CD4-positive, alpha-beta memory T cell (primary cell): ENCODE measurements at regions not wholly inside any gene's neighbourhood (a gene's known extent, or its start where the extent isn't known, plus 50 kb on each side); places are given as distances from the start of the nearest gene placed in this dataset.

Source experiments
- CTCF ChIA-PET: fragments of 350-600 bp; sonication (Branson Sonifier 250); formaldehyde crosslinking; loops from one replicate; lab custom pipeline; 2021; ENCODE audit warnings: inconsistent platforms; ENCODE audit not compliant: partially characterized antibody; lab: Charles Lee
- POLR2A ChIA-PET: fragments of 350-600 bp; sonication (Branson Sonifier 250); formaldehyde crosslinking; loops from one replicate; lab custom pipeline; 2021; ENCODE audit not compliant: partially characterized antibody; lab: Charles Lee
- DNase-seq, 5 donors: peaks; one replicate each; pipeline versions ENCODE4 v3.0.0 to v3.0.0-alpha.2; 2020 to 2022; ENCODE audit warnings: mixed read lengths in 1 of 5
- H3K27ac ChIP-seq: one replicate; pipeline ENCODE4 v1.7.0; 2013; ENCODE audit warnings: low read depth, low read length
- H3K27me3 ChIP-seq: 2 replicates; pipeline ENCODE4 v1.7.0; 2013; ENCODE audit warnings: mild to moderate bottlenecking, low read length, moderate library complexity; ENCODE audit not compliant: insufficient read depth
- H3K36me3 ChIP-seq: 2 replicates; pipeline ENCODE4 v1.7.0; 2013; ENCODE audit warnings: mild to moderate bottlenecking, low read length, moderate library complexity; ENCODE audit not compliant: insufficient read depth
- H3K4me1 ChIP-seq: 2 replicates; pipeline ENCODE4 v1.7.0; 2013; ENCODE audit warnings: mild to moderate bottlenecking, low read length, moderate library complexity; ENCODE audit not compliant: insufficient read depth
- H3K4me3 ChIP-seq, 2 donors: one replicate each; pipeline ENCODE4 v1.7.0; 2013; ENCODE audit warnings: low read length in 2 of 2, mild to moderate bottlenecking in 1 of 2
- H3K9me3 ChIP-seq, 2 donors: one replicate each; pipeline ENCODE4 v1.7.0; 2013; ENCODE audit warnings: low read length in 2 of 2, control low read depth in 1 of 2; ENCODE audit not compliant: control insufficient read depth in 1 of 2
- H3K27ac Mint-ChIP-seq, 7 donors: one replicate each; pipeline ENCODE4 v1.8.0; 2020 to 2021; ENCODE audit warnings: mixed read lengths in 7 of 7, mild to moderate bottlenecking in 6 of 7, inconsistent platforms in 3 of 7, moderate library complexity in 3 of 7
- H3K27me3 Mint-ChIP-seq, 2 donors: one replicate each; pipeline ENCODE4 v1.8.0; 2020 to 2021; ENCODE audit warnings: mixed read lengths in 2 of 2
- H3K36me3 Mint-ChIP-seq, 2 donors: one replicate each; pipeline ENCODE4 v1.8.0; 2020 to 2021; ENCODE audit warnings: mixed read lengths in 2 of 2, inconsistent platforms in 1 of 2, mild to moderate bottlenecking in 1 of 2
- H3K4me1 Mint-ChIP-seq, 4 donors: one replicate each; pipeline ENCODE4 v1.8.0; 2020 to 2021; ENCODE audit warnings: mixed read lengths in 4 of 4, mild to moderate bottlenecking in 1 of 4
- H3K4me3 Mint-ChIP-seq, 8 donors: one replicate each; pipeline ENCODE4 v1.8.0; 2020 to 2021; ENCODE audit warnings: mixed read lengths in 8 of 8, mild to moderate bottlenecking in 7 of 8, moderate library complexity in 6 of 8, inconsistent platforms in 3 of 8
- H3K9me3 Mint-ChIP-seq, 8 donors: one replicate each; pipeline ENCODE4 v1.8.0; 2020 to 2021; ENCODE audit warnings: mixed read lengths in 8 of 8, mild to moderate bottlenecking in 5 of 8, inconsistent platforms in 3 of 8, moderate library complexity in 1 of 8
- intact Hi-C: fragments of 100-400 bp; cut with micrococcal nuclease; formaldehyde crosslinking; loops from one replicate; pipeline ENCODE4 v1.15.1; 2023

- H3K36me3 ChIP-seq = no peaks in the 10 kb centered on the region
- H3K36me3 Mint-ChIP-seq = no peaks in the 10 kb centered on the region
- H3K27ac ChIP-seq = no peak overlapping the region
- H3K27me3 ChIP-seq = no peaks in the 10 kb centered on the region
- no peak overlapping the region for H3K4me3 ChIP-seq
- no peaks in the 10 kb centered on the region for H3K4me1 ChIP-seq
- H3K4me3 Mint-ChIP-seq = no peak overlapping the region
- no peaks in the 10 kb centered on the region for H3K27me3 Mint-ChIP-seq
- no peak for DNase-seq
- no peak overlapping the region for H3K27ac Mint-ChIP-seq
- ChIA-PET POLR2A (no interaction called here), CTCF (no interaction called here)
- no peaks in the 10 kb centered on the region for H3K9me3 ChIP-seq
- no peaks in the 10 kb centered on the region for H3K4me1 Mint-ChIP-seq
- intact Hi-C loops = no loop called here
- H3K9me3 Mint-ChIP-seq = peaks cover 0 to 15% (median 7%) of the 10 kb centered on the region in 8 donors
Measured at GRCh38 chr2:125591954-125592353, 1064.0 kb upstream of the GYPC start.

GRCh38 chr2:125593036-125593435, 1062.9 kb upstream of the GYPC start:
- no peak overlapping the region for H3K4me3 ChIP-seq
- H3K27me3 ChIP-seq = no peaks in the 10 kb centered on the region
- no peak overlapping the region for H3K4me3 Mint-ChIP-seq
- no peaks in the 10 kb centered on the region for H3K9me3 ChIP-seq
- intact Hi-C loops = no loop called here
- no peak for DNase-seq
- POLR2A ChIA-PET = no interaction called here
- H3K9me3 Mint-ChIP-seq = peaks cover 0 to 14% (median 7%) of the 10 kb centered on the region in 8 donors
- no peaks in the 10 kb centered on the region for H3K27me3 Mint-ChIP-seq
- CTCF ChIA-PET = no interaction called here
- no peaks in the 10 kb centered on the region for H3K4me1 Mint-ChIP-seq
- H3K4me1 ChIP-seq = no peaks in the 10 kb centered on the region
- no peak overlapping the region for H3K27ac Mint-ChIP-seq
- H3K36me3 Mint-ChIP-seq = no peaks in the 10 kb centered on the region
- no peaks in the 10 kb centered on the region for H3K36me3 ChIP-seq
- no peak overlapping the region for H3K27ac ChIP-seq

DNA sequence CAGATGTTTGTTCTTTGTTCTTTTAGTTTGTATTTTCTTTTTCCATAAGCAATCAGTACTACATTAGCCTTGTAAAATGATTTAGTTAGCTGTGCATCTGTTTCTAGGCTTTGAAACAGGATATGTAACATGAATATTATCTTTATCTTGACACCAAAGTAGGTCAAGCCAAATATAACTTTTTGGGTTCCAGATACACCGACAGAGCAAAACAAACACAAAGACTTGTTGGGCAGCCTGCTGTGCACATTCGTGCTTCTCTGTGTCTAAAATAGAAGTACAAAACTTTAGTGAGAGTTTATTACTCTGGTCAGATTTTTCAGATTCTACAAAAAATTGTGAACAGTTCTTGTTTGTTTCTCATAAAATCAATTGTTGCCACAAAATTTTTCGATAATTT, 1059.3 kb upstream of the GYPC start:
- H3K27me3 Mint-ChIP-seq = no peaks in the 10 kb centered on the region
- intact Hi-C loops = no loop called here
- H3K9me3 ChIP-seq = no peaks in the 10 kb centered on the region
- H3K4me3 Mint-ChIP-seq = no peak overlapping the region
- no peaks in the 10 kb centered on the region for H3K4me1 ChIP-seq
- H3K27ac Mint-ChIP-seq = no peak overlapping the region
- H3K27ac ChIP-seq = no peak overlapping the region
- POLR2A ChIA-PET = no interaction called here
- no peaks in the 10 kb centered on the region for H3K4me1 Mint-ChIP-seq
- no peak overlapping the region for H3K4me3 ChIP-seq
- CTCF ChIA-PET = no interaction called here
- no peaks in the 10 kb centered on the region for H3K27me3 ChIP-seq
- no peak for DNase-seq
- H3K9me3 Mint-ChIP-seq = peaks cover 0 to 7% (median 3%) of the 10 kb centered on the region in 8 donors
- no peaks in the 10 kb centered on the region for H3K36me3 Mint-ChIP-seq
- H3K36me3 ChIP-seq = no peaks in the 10 kb centered on the region

DNA sequence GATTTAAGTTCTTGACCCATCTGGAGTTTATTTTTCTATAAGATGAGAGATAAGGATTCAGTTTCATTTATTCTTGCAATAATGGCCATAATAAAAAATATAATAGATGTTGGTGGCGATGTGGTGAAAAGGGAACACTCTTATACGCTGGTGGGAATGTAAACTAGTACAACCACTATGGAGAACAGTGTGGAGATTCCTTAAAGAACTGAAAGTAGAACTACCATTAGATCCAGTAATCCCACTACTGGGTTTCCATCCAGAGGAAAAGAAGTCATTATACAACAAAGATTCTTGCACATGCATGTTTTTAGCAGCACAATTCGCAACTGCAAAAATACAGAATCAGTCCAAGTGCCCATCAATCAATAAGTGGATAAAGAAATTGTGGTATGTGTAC, 1040.5 kb upstream of the GYPC start:
- DNase-seq = no peak
- intact Hi-C loops = no loop called here
- Mint-ChIP-seq H3K4me3 (no peak overlapping the region), H3K27me3 (no peaks in the 10 kb centered on the region), H3K4me1 (no peaks in the 10 kb centered on the region), H3K36me3 (no peaks in the 10 kb centered on the region), H3K27ac (no peak overlapping the region), H3K9me3 (peaks cover 0 to 10% (median 3%) of the 10 kb centered on the region in 8 donors)
- H3K27me3 ChIP-seq = no peaks in the 10 kb centered on the region
- ChIA-PET POLR2A (no interaction called here), CTCF (no interaction called here)
- H3K4me3 ChIP-seq = no peak overlapping the region
- no peaks in the 10 kb centered on the region for H3K36me3 ChIP-seq
- H3K9me3 ChIP-seq = no peaks in the 10 kb centered on the region
- no peak overlapping the region for H3K27ac ChIP-seq
- no peaks in the 10 kb centered on the region for H3K4me1 ChIP-seq

DNA sequence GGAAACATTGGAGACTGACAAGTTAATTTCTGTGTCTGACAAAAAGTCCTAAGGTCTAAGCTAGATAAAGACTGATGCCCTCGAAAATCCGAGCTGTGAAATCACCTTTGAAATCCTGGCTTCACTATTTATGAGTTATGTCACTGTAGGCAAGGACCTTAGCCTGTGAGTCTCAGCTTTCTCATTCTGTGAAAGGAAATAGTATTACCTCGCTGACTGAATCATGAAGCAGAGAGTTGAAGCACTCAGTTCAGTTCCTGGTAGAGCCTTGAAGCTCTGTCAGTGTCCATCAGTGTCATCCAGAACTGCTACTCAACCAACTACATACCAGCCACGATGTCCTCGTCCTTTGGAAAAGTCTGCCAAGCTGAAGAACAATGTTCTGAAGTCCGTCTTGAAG, 1025.6 kb upstream of the GYPC start:
- ChIA-PET POLR2A (no interaction called here), CTCF (no interaction called here)
- Mint-ChIP-seq H3K9me3 (peaks cover 0 to 32% (median 6%) of the 10 kb centered on the region in 8 donors), H3K27ac (no peak overlapping the region), H3K4me3 (no peak overlapping the region), H3K27me3 (no peaks in the 10 kb centered on the region), H3K36me3 (no peaks in the 10 kb centered on the region), H3K4me1 (no peaks in the 10 kb centered on the region)
- Histone ChIP-seq H3K36me3 (no peaks in the 10 kb centered on the region), H3K4me3 (no peak overlapping the region), H3K27ac (no peak overlapping the region), H3K27me3 (no peaks in the 10 kb centered on the region), H3K9me3 (no peaks in the 10 kb centered on the region), H3K4me1 (no peaks in the 10 kb centered on the region)
- DNase-seq = no peak
- intact Hi-C loops = no loop called here

- CTCF ChIA-PET = no interaction called here
- intact Hi-C loops = no loop called here
- no peaks in the 10 kb centered on the region for H3K36me3 Mint-ChIP-seq
- no peak overlapping the region for H3K4me3 Mint-ChIP-seq
- no peaks in the 10 kb centered on the region for H3K27me3 ChIP-seq
- POLR2A ChIA-PET = no interaction called here
- no peaks in the 10 kb centered on the region for H3K36me3 ChIP-seq
- no peaks in the 10 kb centered on the region for H3K4me1 Mint-ChIP-seq
- no peaks in the 10 kb centered on the region for H3K9me3 ChIP-seq
- no peak overlapping the region for H3K27ac ChIP-seq
- H3K27ac Mint-ChIP-seq = no peak overlapping the region
- H3K27me3 Mint-ChIP-seq = no peaks in the 10 kb centered on the region
- H3K4me3 ChIP-seq = no peak overlapping the region
- no peaks in the 10 kb centered on the region for H3K4me1 ChIP-seq
- no peak for DNase-seq
- peaks cover 0 to 10% (median 4%) of the 10 kb centered on the region in 8 donors for H3K9me3 Mint-ChIP-seq
Measured at GRCh38 chr2:125634662-125635061, 1021.3 kb upstream of the GYPC start.

DNA sequence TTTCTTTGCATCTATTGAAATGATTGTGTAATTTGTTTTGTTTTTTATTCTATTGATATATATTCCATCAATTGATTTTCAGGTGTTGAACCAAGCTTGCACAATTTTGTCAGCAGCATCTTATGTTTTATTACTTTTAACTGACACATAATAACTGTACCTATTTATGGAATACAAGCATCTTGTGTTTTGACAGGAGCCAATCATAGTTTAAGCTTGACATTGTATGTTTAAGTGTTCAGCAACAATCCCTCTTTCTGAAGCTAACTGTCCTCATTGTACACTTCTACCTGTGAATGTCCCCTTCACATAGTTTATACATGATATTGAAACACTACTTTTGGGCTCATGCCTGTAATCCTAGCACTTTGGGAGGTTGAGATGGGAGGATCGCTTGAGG, 1017.6 kb upstream of the GYPC start:
- H3K9me3 ChIP-seq = no peaks in the 10 kb centered on the region
- no peaks in the 10 kb centered on the region for H3K36me3 Mint-ChIP-seq
- H3K27me3 Mint-ChIP-seq = no peaks in the 10 kb centered on the region
- intact Hi-C loops = no loop called here
- no peak overlapping the region for H3K27ac ChIP-seq
- no peaks in the 10 kb centered on the region for H3K36me3 ChIP-seq
- H3K4me3 ChIP-seq = no peak overlapping the region
- no peaks in the 10 kb centered on the region for H3K27me3 ChIP-seq
- no peak for DNase-seq
- POLR2A ChIA-PET = no interaction called here
- CTCF ChIA-PET = no interaction called here
- no peaks in the 10 kb centered on the region for H3K4me1 Mint-ChIP-seq
- no peaks in the 10 kb centered on the region for H3K4me1 ChIP-seq
- H3K27ac Mint-ChIP-seq = no peak overlapping the region
- peaks cover 0 to 8% (median 0%) of the 10 kb centered on the region in 8 donors for H3K9me3 Mint-ChIP-seq
- no peak overlapping the region for H3K4me3 Mint-ChIP-seq

- no peak overlapping the region for H3K4me3 ChIP-seq
- no peaks in the 10 kb centered on the region for H3K36me3 ChIP-seq
- H3K9me3 ChIP-seq = no peaks in the 10 kb centered on the region
- intact Hi-C loops = no loop called here
- Mint-ChIP-seq H3K4me3 (no peak overlapping the region), H3K27ac (no peak overlapping the region), H3K36me3 (no peaks in the 10 kb centered on the region), H3K9me3 (peaks cover 0 to 6% (median 0%) of the 10 kb centered on the region in 8 donors), H3K4me1 (no peaks in the 10 kb centered on the region), H3K27me3 (no peaks in the 10 kb centered on the region)
- no peak for DNase-seq
- H3K4me1 ChIP-seq = no peaks in the 10 kb centered on the region
- POLR2A ChIA-PET = no interaction called here
- CTCF ChIA-PET = no interaction called here
- H3K27me3 ChIP-seq = no peaks in the 10 kb centered on the region
- no peak overlapping the region for H3K27ac ChIP-seq
Measured at GRCh38 chr2:125642032-125642431, 1013.9 kb upstream of the GYPC start.
